CD4-positive, CD25-positive, alpha-beta regulatory T cell (primary cell): ENCODE measurements at regions not wholly inside any gene's neighbourhood (a gene's known extent, or its start where the extent isn't known, plus 50 kb on each side); places are given as distances from the start of the nearest gene placed in this dataset.
"Not testable (repeated sequence)": the region's sequence is repeated elsewhere in the genome, so short reads cannot be mapped to it uniquely, and the experiment has no call there.

ENCODE experiments used
- ATAC-seq, 2 donors: fragments of 150-1000 bp; cut with Tn5 transposase; one replicate each; pipeline ENCODE4 v1.10.0; 2021; ENCODE audit warnings: low read depth in 2 of 2, moderate number of reproducible peaks in 2 of 2, moderate library complexity in 1 of 2
- DNase-seq, 3 donors: peaks; one replicate each; pipeline versions ENCODE4 v3.0.0 to v3.0.0-alpha.2; 2012 to 2022; ENCODE audit warnings: mixed read lengths in 1 of 3
- H3K27ac ChIP-seq: one replicate; pipeline ENCODE4 v1.7.0; 2013; ENCODE audit warnings: mild to moderate bottlenecking, low read length; ENCODE audit not compliant: insufficient read depth, poor library complexity, severe bottlenecking
- H3K27me3 ChIP-seq: one replicate; pipeline ENCODE4 v1.7.0; 2013; ENCODE audit warnings: low read length; ENCODE audit not compliant: control insufficient read depth, insufficient read depth
- H3K36me3 ChIP-seq: one replicate; pipeline ENCODE4 v1.7.0; 2013; ENCODE audit warnings: mild to moderate bottlenecking, low read length, moderate library complexity; ENCODE audit not compliant: control insufficient read depth, insufficient read depth
- H3K4me1 ChIP-seq: 2 replicates; pipeline ENCODE4 v1.7.0; 2013; ENCODE audit warnings: mild to moderate bottlenecking, low read length; ENCODE audit not compliant: insufficient read depth, control insufficient read depth, poor library complexity, severe bottlenecking
- H3K4me3 ChIP-seq: one replicate; pipeline ENCODE4 v1.7.0; 2013; ENCODE audit warnings: low read depth, mild to moderate bottlenecking, low read length, moderate library complexity
- H3K9me3 ChIP-seq, 2 experiments: 1 replicate in 1 of 2; 2 replicates in 1 of 2; pipeline ENCODE4 v1.7.0; 2013; ENCODE audit warnings: low read length in 2 of 2, mild to moderate bottlenecking in 1 of 2, moderate library complexity in 1 of 2; ENCODE audit not compliant: control insufficient read depth in 2 of 2
- H3K27ac Mint-ChIP-seq, 3 donors: one replicate each; pipeline ENCODE4 v1.8.0; 2020 to 2022; ENCODE audit warnings: mild to moderate bottlenecking in 3 of 3, mixed read lengths in 3 of 3, moderate library complexity in 2 of 3
- H3K27me3 Mint-ChIP-seq: one replicate; pipeline ENCODE4 v1.8.0; 2022; ENCODE audit warnings: mild to moderate bottlenecking, mixed read lengths
- H3K36me3 Mint-ChIP-seq: one replicate; pipeline ENCODE4 v1.8.0; 2020; ENCODE audit warnings: mixed read lengths
- H3K4me1 Mint-ChIP-seq, 4 donors: one replicate each; pipeline ENCODE4 v1.8.0; 2020 to 2022; ENCODE audit warnings: mixed read lengths in 4 of 4, mild to moderate bottlenecking in 1 of 4
- H3K4me3 Mint-ChIP-seq, 4 donors: one replicate each; pipeline ENCODE4 v1.8.0; 2020 to 2022; ENCODE audit warnings: mild to moderate bottlenecking in 4 of 4, mixed read lengths in 4 of 4, moderate library complexity in 3 of 4
- H3K9me3 Mint-ChIP-seq, 7 donors: one replicate each; pipeline ENCODE4 v1.8.0; 2020 to 2022; ENCODE audit warnings: mixed read lengths in 7 of 7, mild to moderate bottlenecking in 3 of 7, moderate library complexity in 2 of 7

- H3K9me3 Mint-ChIP-seq, H3K27me3 Mint-ChIP-seq, ATAC-seq: not testable (repeated sequence)
Observed at GRCh38 chr5:21467544-21467943, 1385.6 kb downstream of the CDH12 start.

GRCh38 chr5:21459744-21460073 is 1393.4 kb downstream of the CDH12 start:
- Mint-ChIP-seq H3K27ac (peak overlapping the region; percentile 85 to 92 (median 88)), H3K4me3 (peak overlapping the region; percentile 93 to 98 (median 94)), H3K4me1 (peaks cover 5 to 15% (median 10%) of the 10 kb centered on the region in 4 donors)
- not testable (repeated sequence) for H3K4me1 ChIP-seq, H3K27me3 Mint-ChIP-seq, H3K27ac ChIP-seq, H3K9me3 Mint-ChIP-seq, H3K36me3 ChIP-seq, H3K4me3 ChIP-seq, H3K27me3 ChIP-seq, H3K36me3 Mint-ChIP-seq, H3K9me3 ChIP-seq, DNase-seq
- ATAC-seq = peak in 1 of 2 donors; percentile 5

More at GRCh38 chr5:21467544-21467943, 1385.6 kb downstream of the CDH12 start:
- not testable (repeated sequence) for H3K27me3 ChIP-seq, H3K4me1 ChIP-seq, H3K27ac Mint-ChIP-seq, H3K4me3 Mint-ChIP-seq, H3K4me3 ChIP-seq, H3K4me1 Mint-ChIP-seq, H3K9me3 ChIP-seq, H3K36me3 ChIP-seq, H3K27ac ChIP-seq, DNase-seq
- peaks cover 20% of the 10 kb centered on the region for H3K36me3 Mint-ChIP-seq

GRCh38 chr5:21452449-21452848 is 1400.7 kb downstream of the CDH12 start:
- Histone ChIP-seq H3K4me1 (no peaks in the 10 kb centered on the region), H3K36me3 (no peaks in the 10 kb centered on the region), H3K27me3 (no peaks in the 10 kb centered on the region), H3K27ac (no peak overlapping the region), H3K9me3 (no peaks in the 10 kb centered on the region), H3K4me3 (no peak overlapping the region)
- ATAC-seq (no peak), DNase-seq (no peak)
- Mint-ChIP-seq H3K27ac (no peak overlapping the region), H3K4me1 (no peaks in the 10 kb centered on the region), H3K4me3 (no peak overlapping the region), H3K36me3 (peaks cover 5% of the 10 kb centered on the region), H3K27me3 (peaks cover 17% of the 10 kb centered on the region), H3K9me3 (peaks cover 0 to 1% (median 0%) of the 10 kb centered on the region in 7 donors)

- no peaks in the 10 kb centered on the region for H3K4me1 Mint-ChIP-seq
- H3K9me3 Mint-ChIP-seq = peaks cover 0 to 7% (median 0%) of the 10 kb centered on the region in 7 donors
- no peaks in the 10 kb centered on the region for H3K9me3 ChIP-seq
- H3K27me3 ChIP-seq = no peaks in the 10 kb centered on the region
- ATAC-seq (no peak), DNase-seq (no peak)
- no peaks in the 10 kb centered on the region for H3K4me1 ChIP-seq
- H3K27ac Mint-ChIP-seq = no peak overlapping the region
- no peak overlapping the region for H3K27ac ChIP-seq
- H3K4me3 Mint-ChIP-seq = no peak overlapping the region
- no peaks in the 10 kb centered on the region for H3K36me3 Mint-ChIP-seq
- H3K36me3 ChIP-seq = no peaks in the 10 kb centered on the region
- no peaks in the 10 kb centered on the region for H3K27me3 Mint-ChIP-seq
- H3K4me3 ChIP-seq = no peak overlapping the region
Observed at GRCh38 chr5:21432646-21433045, 1420.5 kb downstream of the CDH12 start.

- no peak for DNase-seq
- H3K27me3 ChIP-seq = no peaks in the 10 kb centered on the region
- no peak overlapping the region for H3K27ac ChIP-seq
- Mint-ChIP-seq H3K4me1 (no peaks in the 10 kb centered on the region), H3K36me3 (no peaks in the 10 kb centered on the region), H3K4me3 (no peak overlapping the region), H3K27me3 (no peaks in the 10 kb centered on the region), H3K27ac (no peak overlapping the region), H3K9me3 (peaks cover 0 to 7% (median 0%) of the 10 kb centered on the region in 7 donors)
- no peaks in the 10 kb centered on the region for H3K4me1 ChIP-seq
- H3K4me3 ChIP-seq = no peak overlapping the region
- no peaks in the 10 kb centered on the region for H3K36me3 ChIP-seq
- ATAC-seq = no peak
- no peaks in the 10 kb centered on the region for H3K9me3 ChIP-seq
Observed at GRCh38 chr5:21424907-21425306, 1428.2 kb downstream of the CDH12 start.

- H3K9me3 Mint-ChIP-seq = peaks cover 0 to 2% (median 0%) of the 10 kb centered on the region in 7 donors
- no peaks in the 10 kb centered on the region for H3K36me3 ChIP-seq
- H3K4me3 ChIP-seq = no peak overlapping the region
- no peaks in the 10 kb centered on the region for H3K36me3 Mint-ChIP-seq
- no peaks in the 10 kb centered on the region for H3K4me1 Mint-ChIP-seq
- no peaks in the 10 kb centered on the region for H3K27me3 ChIP-seq
- H3K27ac ChIP-seq = no peak overlapping the region
- no peaks in the 10 kb centered on the region for H3K27me3 Mint-ChIP-seq
- H3K27ac Mint-ChIP-seq = no peak overlapping the region
- H3K4me1 ChIP-seq = no peaks in the 10 kb centered on the region
- no peaks in the 10 kb centered on the region for H3K9me3 ChIP-seq
- H3K4me3 Mint-ChIP-seq = no peak overlapping the region
- no peak for DNase-seq
- ATAC-seq = no peak
Observed at GRCh38 chr5:21419383-21419782, 1431.4 kb upstream of the CDH18 start.

GRCh38 chr5:21402089-21402488 is 1414.1 kb upstream of the CDH18 start:
- ATAC-seq, H3K36me3 ChIP-seq, H3K4me1 Mint-ChIP-seq, H3K4me3 ChIP-seq, H3K27me3 Mint-ChIP-seq, H3K27ac ChIP-seq, H3K27ac Mint-ChIP-seq, DNase-seq, H3K9me3 ChIP-seq, H3K36me3 Mint-ChIP-seq, H3K4me1 ChIP-seq, H3K27me3 ChIP-seq, H3K9me3 Mint-ChIP-seq, H3K4me3 Mint-ChIP-seq: not testable (repeated sequence)

- DNase-seq (no peak), ATAC-seq (no peak)
- Histone ChIP-seq H3K36me3 (no peaks in the 10 kb centered on the region), H3K27ac (no peak overlapping the region), H3K9me3 (no peaks in the 10 kb centered on the region), H3K4me1 (no peaks in the 10 kb centered on the region), H3K27me3 (no peaks in the 10 kb centered on the region), H3K4me3 (no peak overlapping the region)
- Mint-ChIP-seq H3K27me3 (no peaks in the 10 kb centered on the region), H3K4me3 (no peak overlapping the region), H3K9me3 (peaks cover 0 to 6% (median 4%) of the 10 kb centered on the region in 7 donors), H3K4me1 (no peaks in the 10 kb centered on the region), H3K36me3 (no peaks in the 10 kb centered on the region), H3K27ac (no peak overlapping the region)
Observed at GRCh38 chr5:21398511-21398910, 1410.5 kb upstream of the CDH18 start.
